Adrenal gland (tissue), 5 donors: ENCODE measurements at regions not wholly inside any gene's neighbourhood (a gene's known extent, or its start where the extent isn't known, plus 50 kb on each side); places are given as distances from the start of the nearest gene placed in this dataset.

ENCODE experiments used
- POLR2A ChIP-seq, 2 donors: fragments of 450-650 bp; IDR thresholded peaks; one replicate each; pipeline ENCODE4 v1.6.1; 2017; ENCODE audit warnings: antibody characterized with exemption in 2 of 2, mild to moderate bottlenecking in 2 of 2, moderate library complexity in 1 of 2
- TF ChIP-seq, protein P1 (sequence below), 6 experiments: fragments of 450-650 bp in 4 of 6; fragments of 200-600 bp in 2 of 6; sonication (generic) in 1 of 6; IDR thresholded peaks; 1 replicate in 5 of 6; 2 replicates in 1 of 6; pipeline versions ENCODE4 v1.5.1 to v1.8.0; 2016 to 2021; ENCODE audit warnings: antibody characterized with exemption in 6 of 6, mild to moderate bottlenecking in 2 of 6, moderate library complexity in 1 of 6
- donor health status: DM: no; HTN: no; CAD: no.

GRCh38 chr13:50168786-50169185 is 153.5 kb downstream of the KCNRG start:
- TF ChIP-seq, protein P1, sequence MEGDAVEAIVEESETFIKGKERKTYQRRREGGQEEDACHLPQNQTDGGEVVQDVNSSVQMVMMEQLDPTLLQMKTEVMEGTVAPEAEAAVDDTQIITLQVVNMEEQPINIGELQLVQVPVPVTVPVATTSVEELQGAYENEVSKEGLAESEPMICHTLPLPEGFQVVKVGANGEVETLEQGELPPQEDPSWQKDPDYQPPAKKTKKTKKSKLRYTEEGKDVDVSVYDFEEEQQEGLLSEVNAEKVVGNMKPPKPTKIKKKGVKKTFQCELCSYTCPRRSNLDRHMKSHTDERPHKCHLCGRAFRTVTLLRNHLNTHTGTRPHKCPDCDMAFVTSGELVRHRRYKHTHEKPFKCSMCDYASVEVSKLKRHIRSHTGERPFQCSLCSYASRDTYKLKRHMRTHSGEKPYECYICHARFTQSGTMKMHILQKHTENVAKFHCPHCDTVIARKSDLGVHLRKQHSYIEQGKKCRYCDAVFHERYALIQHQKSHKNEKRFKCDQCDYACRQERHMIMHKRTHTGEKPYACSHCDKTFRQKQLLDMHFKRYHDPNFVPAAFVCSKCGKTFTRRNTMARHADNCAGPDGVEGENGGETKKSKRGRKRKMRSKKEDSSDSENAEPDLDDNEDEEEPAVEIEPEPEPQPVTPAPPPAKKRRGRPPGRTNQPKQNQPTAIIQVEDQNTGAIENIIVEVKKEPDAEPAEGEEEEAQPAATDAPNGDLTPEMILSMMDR (IDR thresholded peaks at IDR 0.05), result no peak
- TF ChIP-seq POLR2A (IDR thresholded peaks at IDR 0.05), result no peak
